Sigmoid colon (tissue), 6 donors: ENCODE measurements at regions not wholly inside any gene's neighbourhood (a gene's known extent, or its start where the extent isn't known, plus 50 kb on each side); places are given as distances from the start of the nearest gene placed in this dataset.

ENCODE experiments used
- DNase-seq: peaks from one replicate; pipeline ENCODE4 v3.0.0-alpha.2; 2019
- H3K27ac ChIP-seq, 4 donors: fragments of 200-600 bp; sonication (generic); one replicate each; pipeline ENCODE4 v1.5.1; 2016 to 2019; ENCODE audit warnings: mild to moderate bottlenecking in 1 of 4
- H3K27me3 ChIP-seq, 3 donors: fragments of 200-600 bp; sonication (generic); one replicate each; pipeline ENCODE4 v1.5.1; 2019; ENCODE audit warnings: mild to moderate bottlenecking in 1 of 3
- H3K36me3 ChIP-seq, 4 donors: fragments of 200-600 bp; sonication (generic); one replicate each; pipeline ENCODE4 v1.5.1; 2016 to 2019
- H3K4me1 ChIP-seq, 4 donors: fragments of 200-600 bp; sonication (generic); one replicate each; pipeline ENCODE4 v1.5.1; 2017 to 2019
- H3K4me3 ChIP-seq, 4 donors: fragments of 200-600 bp; sonication (generic); one replicate each; pipeline ENCODE4 v1.5.1; 2017 to 2019; ENCODE audit warnings: mild to moderate bottlenecking in 2 of 4, moderate library complexity in 1 of 4
- H3K9me3 ChIP-seq, 4 donors: fragments of 200-600 bp in 3 of 4; sonication (generic) in 3 of 4; one replicate each; pipeline versions ENCODE4 v1.5.1 to v1.6.1; 2013 to 2019
- CTCF ChIP-seq, 4 experiments: fragments of 450-650 bp in 3 of 4; fragments of 200-600 bp in 1 of 4; IDR thresholded peaks; one replicate each; pipeline ENCODE4 v1.5.1; 2016 to 2019; ENCODE audit warnings: antibody characterized with exemption in 4 of 4, mild to moderate bottlenecking in 3 of 4, moderate library complexity in 2 of 4
- EP300 ChIP-seq, 4 donors: sonication (generic); formaldehyde crosslinking; IDR thresholded peaks; one replicate each; pipeline ENCODE4 v1.6.1; 2017; ENCODE audit warnings: antibody characterized with exemption in 4 of 4
- POLR2A ChIP-seq, 2 donors: fragments of 450-650 bp; IDR thresholded peaks; one replicate each; pipeline ENCODE4 v1.6.1; 2016; ENCODE audit warnings: antibody characterized with exemption in 2 of 2, mild to moderate bottlenecking in 2 of 2, moderate library complexity in 2 of 2
- POLR2AphosphoS5 ChIP-seq, 4 donors: sonication (generic); formaldehyde crosslinking; IDR thresholded peaks; one replicate each; pipeline ENCODE4 v1.6.1; 2017; ENCODE audit warnings: antibody characterized with exemption in 4 of 4
- WGBS, 2 donors: extraction: QIAGEN DNeasy Blood & Tissue Kit; methylation state at CpG; one replicate each; pipeline ENCODE4 v1.1.7; 2013; 5-methylcytosine and 5-hydroxymethylcytosine counted together
- intact Hi-C: fragments of 100-400 bp; cut with DNase I; formaldehyde crosslinking; loops from one replicate; pipeline ENCODE4 v1.15.1; 2023
- donor health status: healthy with polysubstance abuse.
- donor health status: healthy.

- Histone ChIP-seq H3K4me3 (no peak overlapping the region), H3K27ac (peak overlapping the region in 1 of 4 donors; percentile 37), H3K9me3 (no peaks in the 10 kb centered on the region), H3K27me3 (no peaks in the 10 kb centered on the region), H3K36me3 (no peaks in the 10 kb centered on the region), H3K4me1 (peaks cover 0 to 11% (median 0%) of the 10 kb centered on the region in 4 donors)
- TF ChIP-seq POLR2A (IDR thresholded peaks at IDR 0.05) (no peak), CTCF (IDR thresholded peaks at IDR 0.05) (no peak), POLR2AphosphoS5 (IDR thresholded peaks at IDR 0.05) (no peak), EP300 (IDR thresholded peaks at IDR 0.05) (no peak)
- peak; percentile 68 for DNase-seq
- intact Hi-C loops: no loop called here
- 64 to 75% methylated on average over 6 of the region's 6 CpGs for WGBS, 2 donors
Measured at GRCh38 chr7:47031786-47032535, 550.0 kb downstream of the TNS3 start.

DNA sequence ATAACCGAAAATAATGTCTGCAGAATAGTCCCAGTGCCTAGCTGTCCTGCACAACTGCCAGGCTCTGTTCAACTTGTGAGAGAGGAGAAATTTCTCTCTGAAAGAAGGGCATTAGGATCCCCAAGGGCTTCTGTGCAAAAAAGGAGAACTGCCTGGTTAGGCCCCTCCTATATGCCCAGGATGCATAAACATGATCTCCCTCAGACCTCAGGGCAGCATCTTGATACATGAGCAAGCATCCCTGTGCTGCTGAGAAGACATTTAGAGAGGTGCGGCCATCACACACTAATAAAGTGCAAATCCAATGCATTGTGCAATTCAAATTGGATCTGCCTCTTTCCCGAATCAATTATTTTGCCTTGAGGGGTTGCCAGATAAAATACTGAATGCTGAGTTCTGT is 553.6 kb downstream of the TNS3 start:
- intact Hi-C loops: no loop called here
- Histone ChIP-seq H3K4me1 (peaks cover 0 to 11% (median 0%) of the 10 kb centered on the region in 4 donors), H3K36me3 (no peaks in the 10 kb centered on the region), H3K27ac (no peak overlapping the region), H3K4me3 (no peak overlapping the region), H3K9me3 (no peaks in the 10 kb centered on the region), H3K27me3 (no peaks in the 10 kb centered on the region)
- 82 to 85% methylated on average over 3 of the region's 3 CpGs for WGBS, 2 donors
- TF ChIP-seq CTCF (IDR thresholded peaks at IDR 0.05) (no peak), EP300 (IDR thresholded peaks at IDR 0.05) (no peak), POLR2A (IDR thresholded peaks at IDR 0.05) (no peak), POLR2AphosphoS5 (IDR thresholded peaks at IDR 0.05) (no peak)
- DNase-seq: no peak

DNA sequence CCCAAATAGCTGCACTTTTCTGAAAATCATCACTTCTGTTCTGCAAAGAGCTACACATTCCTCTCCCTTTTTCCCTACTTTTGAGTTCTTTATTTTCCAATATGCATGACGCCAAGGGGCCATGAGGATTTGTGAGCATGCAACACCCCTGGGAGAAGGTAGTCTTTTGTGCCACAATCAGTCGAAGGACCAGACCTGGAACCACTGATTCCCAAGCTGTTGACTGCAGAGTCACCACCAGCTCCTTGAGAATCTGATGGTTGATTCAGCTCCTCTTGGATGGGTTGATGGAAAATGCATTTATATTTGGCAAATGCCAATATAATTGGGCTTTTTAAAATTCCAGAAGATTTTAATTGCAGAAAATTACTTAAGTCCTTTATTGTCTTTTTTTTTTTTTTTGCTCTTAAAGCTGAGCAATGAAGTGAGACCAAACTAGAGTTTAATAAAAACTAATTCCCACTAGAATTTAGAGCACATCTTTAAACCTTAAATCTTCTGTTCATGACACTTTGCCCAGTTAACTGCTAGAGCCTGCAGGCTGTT is 554.1 kb downstream of the TNS3 start:
- Histone ChIP-seq H3K27me3 (no peaks in the 10 kb centered on the region), H3K36me3 (no peaks in the 10 kb centered on the region), H3K4me1 (peaks cover 0 to 11% (median 0%) of the 10 kb centered on the region in 4 donors), H3K4me3 (no peak overlapping the region), H3K27ac (no peak overlapping the region), H3K9me3 (no peaks in the 10 kb centered on the region)
- TF ChIP-seq POLR2A (IDR thresholded peaks at IDR 0.05): no peak
- no peak for TF ChIP-seq CTCF (IDR thresholded peaks at IDR 0.05)
- no peak for TF ChIP-seq POLR2AphosphoS5 (IDR thresholded peaks at IDR 0.05)
- TF ChIP-seq EP300 (IDR thresholded peaks at IDR 0.05): no peak
- 85 to 88% methylated on average over 2 of the region's 2 CpGs for WGBS, 2 donors
- intact Hi-C loops: no loop called here
- no peak for DNase-seq

- H3K27me3 ChIP-seq: no peaks in the 10 kb centered on the region
- 43 to 66% methylated on average over 5 of the region's 5 CpGs for WGBS, 2 donors
- intact Hi-C loops: no loop called here
- no peak overlapping the region for H3K27ac ChIP-seq
- no peaks in the 10 kb centered on the region for H3K36me3 ChIP-seq
- H3K4me3 ChIP-seq: no peak overlapping the region
- peaks cover 0 to 2% (median 0%) of the 10 kb centered on the region in 4 donors for H3K4me1 ChIP-seq
- DNase-seq: no peak
- TF ChIP-seq POLR2AphosphoS5 (IDR thresholded peaks at IDR 0.05) (no peak), POLR2A (IDR thresholded peaks at IDR 0.05) (no peak), EP300 (IDR thresholded peaks at IDR 0.05) (no peak), CTCF (IDR thresholded peaks at IDR 0.05) (no peak)
- no peaks in the 10 kb centered on the region for H3K9me3 ChIP-seq
Measured at GRCh38 chr7:47026780-47027361, 555.0 kb downstream of the TNS3 start.
